ENCODE measurements at regions not wholly inside any gene's neighbourhood (a gene's known extent, or its start where the extent isn't known, plus 50 kb on each side); places are given as distances from the start of the nearest gene placed in this dataset.

GRCh38 chr6:121855521-121855920 lies 420.1 kb downstream of the GJA1 start:
- H3K27ac ChIP-seq, result no peak overlapping the region
- no peak for DNase-seq (ENCODE audit: low spot score in 2 of 2)
- WGBS, result 92% methylated on average over 4 of the region's 4 CpGs
- no peaks in the 10 kb centered on the region for H3K9me3 ChIP-seq
- no peaks in the 10 kb centered on the region for H3K27me3 ChIP-seq
- TF ChIP-seq POLR2AphosphoS5 (IDR thresholded peaks at IDR 0.05) (no peak), POLR2A (IDR thresholded peaks at IDR 0.05) (no peak), EP300 (IDR thresholded peaks at IDR 0.05) (no peak)
- TF ChIP-seq, protein P1, sequence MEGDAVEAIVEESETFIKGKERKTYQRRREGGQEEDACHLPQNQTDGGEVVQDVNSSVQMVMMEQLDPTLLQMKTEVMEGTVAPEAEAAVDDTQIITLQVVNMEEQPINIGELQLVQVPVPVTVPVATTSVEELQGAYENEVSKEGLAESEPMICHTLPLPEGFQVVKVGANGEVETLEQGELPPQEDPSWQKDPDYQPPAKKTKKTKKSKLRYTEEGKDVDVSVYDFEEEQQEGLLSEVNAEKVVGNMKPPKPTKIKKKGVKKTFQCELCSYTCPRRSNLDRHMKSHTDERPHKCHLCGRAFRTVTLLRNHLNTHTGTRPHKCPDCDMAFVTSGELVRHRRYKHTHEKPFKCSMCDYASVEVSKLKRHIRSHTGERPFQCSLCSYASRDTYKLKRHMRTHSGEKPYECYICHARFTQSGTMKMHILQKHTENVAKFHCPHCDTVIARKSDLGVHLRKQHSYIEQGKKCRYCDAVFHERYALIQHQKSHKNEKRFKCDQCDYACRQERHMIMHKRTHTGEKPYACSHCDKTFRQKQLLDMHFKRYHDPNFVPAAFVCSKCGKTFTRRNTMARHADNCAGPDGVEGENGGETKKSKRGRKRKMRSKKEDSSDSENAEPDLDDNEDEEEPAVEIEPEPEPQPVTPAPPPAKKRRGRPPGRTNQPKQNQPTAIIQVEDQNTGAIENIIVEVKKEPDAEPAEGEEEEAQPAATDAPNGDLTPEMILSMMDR (IDR thresholded peaks at IDR 0.05), result no peak
- H3K36me3 ChIP-seq, result no peaks in the 10 kb centered on the region
- H3K4me3 ChIP-seq, result no peak overlapping the region
- H3K4me1 ChIP-seq, result peaks cover 3% of the 10 kb centered on the region

DNA sequence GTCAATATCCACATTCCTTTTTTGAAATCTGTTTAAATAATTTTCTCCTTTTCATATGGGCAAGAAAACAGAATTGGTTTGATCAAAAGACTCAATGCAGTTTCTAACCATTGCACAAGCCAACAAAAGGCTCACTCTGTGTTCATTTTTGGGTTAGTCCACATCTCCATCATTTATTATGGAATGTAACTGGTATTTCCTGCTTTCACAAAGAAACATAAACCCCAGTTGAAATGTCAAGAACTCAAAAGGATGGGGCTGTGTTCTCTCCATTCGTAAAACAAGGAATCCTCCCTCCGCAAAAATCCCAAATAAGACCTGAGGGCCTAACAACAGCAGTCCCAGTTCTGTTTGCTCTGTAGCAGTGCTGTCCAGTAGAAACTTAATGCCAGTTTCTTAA lies 420.9 kb downstream of the GJA1 start:
- 71% methylated on average over 2 of the region's 2 CpGs for WGBS
- H3K27ac ChIP-seq, result no peak overlapping the region
- no peak overlapping the region for H3K4me3 ChIP-seq
- H3K4me1 ChIP-seq, result no peaks in the 10 kb centered on the region
- TF ChIP-seq, protein P1 (IDR thresholded peaks at IDR 0.05), result no peak
- TF ChIP-seq POLR2A (IDR thresholded peaks at IDR 0.05) (no peak), POLR2AphosphoS5 (IDR thresholded peaks at IDR 0.05) (no peak), EP300 (IDR thresholded peaks at IDR 0.05) (no peak)
- no peaks in the 10 kb centered on the region for H3K36me3 ChIP-seq
- no peaks in the 10 kb centered on the region for H3K9me3 ChIP-seq
- H3K27me3 ChIP-seq, result no peaks in the 10 kb centered on the region
- no peak for DNase-seq (ENCODE audit: low spot score in 2 of 2)

- Histone ChIP-seq H3K36me3 (no peaks in the 10 kb centered on the region), H3K27ac (no peak overlapping the region), H3K4me3 (no peak overlapping the region), H3K4me1 (no peaks in the 10 kb centered on the region), H3K9me3 (no peaks in the 10 kb centered on the region), H3K27me3 (no peaks in the 10 kb centered on the region)
- no peak for DNase-seq (ENCODE audit: low spot score in 2 of 2)
- no peak for TF ChIP-seq EP300 (IDR thresholded peaks at IDR 0.05)
- TF ChIP-seq, protein P1 (IDR thresholded peaks at IDR 0.05), result no peak
- TF ChIP-seq POLR2A (IDR thresholded peaks at IDR 0.05), result no peak
- WGBS, result 83% methylated on average over 2 of the region's 2 CpGs
Measured at GRCh38 chr6:121857551-121857950, 422.1 kb downstream of the GJA1 start.

GRCh38 chr6:121858310-121858709 lies 422.9 kb downstream of the GJA1 start:
- H3K36me3 ChIP-seq, result no peaks in the 10 kb centered on the region
- no peaks in the 10 kb centered on the region for H3K9me3 ChIP-seq
- no peak for TF ChIP-seq POLR2A (IDR thresholded peaks at IDR 0.05)
- TF ChIP-seq, protein P1 (IDR thresholded peaks at IDR 0.05), result no peak
- no peak for TF ChIP-seq EP300 (IDR thresholded peaks at IDR 0.05)
- TF ChIP-seq POLR2AphosphoS5 (IDR thresholded peaks at IDR 0.05), result no peak
- H3K27ac ChIP-seq, result no peak overlapping the region
- no peak for DNase-seq (ENCODE audit: low spot score in 2 of 2)
- no peak overlapping the region for H3K4me3 ChIP-seq
- no peaks in the 10 kb centered on the region for H3K27me3 ChIP-seq
- H3K4me1 ChIP-seq, result no peaks in the 10 kb centered on the region
- WGBS, result 88% methylated on average over 4 of the region's 4 CpGs

DNA sequence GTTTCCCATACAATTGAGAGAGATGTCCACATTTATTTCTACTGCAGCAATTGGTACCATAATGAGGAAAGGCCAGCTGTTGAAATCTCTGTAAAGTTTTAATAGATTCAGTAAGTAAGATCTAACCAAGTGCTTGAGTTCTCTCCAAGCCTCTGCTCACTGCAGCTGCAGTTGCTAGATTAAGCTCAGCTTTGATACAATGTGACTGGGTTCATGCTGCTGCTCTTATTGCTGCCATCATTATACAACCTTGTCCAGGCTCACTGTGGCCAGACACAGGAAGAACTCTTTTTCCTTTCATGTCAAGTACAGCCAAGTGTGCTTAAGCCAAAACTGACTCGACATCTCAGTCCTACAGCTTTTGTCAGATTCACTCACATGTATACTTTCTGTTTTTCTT lies 423.5 kb downstream of the GJA1 start:
- DNase-seq (ENCODE audit: low spot score in 2 of 2), result no peak

More for the DNA sequence above, 423.5 kb downstream of the GJA1 start:
- Histone ChIP-seq H3K36me3 (no peaks in the 10 kb centered on the region), H3K27ac (no peak overlapping the region), H3K4me3 (no peak overlapping the region), H3K27me3 (no peaks in the 10 kb centered on the region), H3K9me3 (no peaks in the 10 kb centered on the region), H3K4me1 (no peaks in the 10 kb centered on the region)
- 42% methylated on average over 1 of the region's 1 CpG for WGBS
- TF ChIP-seq EP300 (IDR thresholded peaks at IDR 0.05), result no peak
- TF ChIP-seq, protein P1 (IDR thresholded peaks at IDR 0.05), result no peak
- TF ChIP-seq POLR2A (IDR thresholded peaks at IDR 0.05), result no peak
- TF ChIP-seq POLR2AphosphoS5 (IDR thresholded peaks at IDR 0.05), result no peak

Measured in suprapubic skin (tissue), 4 donors.